NCI-H2171 treated with DMSO at 0.1 percent for 48 hours (cell line): ENCODE measurements at regions not wholly inside any gene's neighbourhood (a gene's known extent, or its start where the extent isn't known, plus 50 kb on each side); places are given as distances from the start of the nearest gene placed in this dataset.
A peak's percentile ranks its signal among the peaks of the same experiment; 100 is the strongest.
"Not testable (repeated sequence)": the region's sequence is repeated elsewhere in the genome, so short reads cannot be mapped to it uniquely, and the experiment has no call there.

Experiments used
- DNase-seq: peaks from one replicate; lab custom pipeline; 2025; lab: John Stamatoyannopoulos, UW

DNA sequence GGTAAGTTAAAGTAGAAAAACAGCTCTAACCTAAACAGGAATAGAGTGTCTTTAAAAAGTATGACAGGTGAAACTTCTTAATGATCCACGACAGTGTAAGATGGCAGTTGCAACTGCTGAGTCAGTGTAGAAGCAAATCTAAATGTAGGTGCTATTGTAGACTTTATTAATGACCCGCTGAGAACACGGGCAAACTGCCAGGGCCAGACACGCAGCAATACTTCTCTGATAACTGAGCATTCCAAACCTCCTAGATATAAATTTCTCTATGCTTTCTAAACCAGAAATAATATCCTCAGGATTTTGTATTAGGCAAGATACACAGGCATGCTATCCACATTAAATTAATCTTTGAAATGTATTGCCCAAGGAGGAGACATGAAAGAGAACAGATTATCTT, 1076.4 kb downstream of the HACE1 start:
- peak; percentile 53 for DNase-seq

DNA sequence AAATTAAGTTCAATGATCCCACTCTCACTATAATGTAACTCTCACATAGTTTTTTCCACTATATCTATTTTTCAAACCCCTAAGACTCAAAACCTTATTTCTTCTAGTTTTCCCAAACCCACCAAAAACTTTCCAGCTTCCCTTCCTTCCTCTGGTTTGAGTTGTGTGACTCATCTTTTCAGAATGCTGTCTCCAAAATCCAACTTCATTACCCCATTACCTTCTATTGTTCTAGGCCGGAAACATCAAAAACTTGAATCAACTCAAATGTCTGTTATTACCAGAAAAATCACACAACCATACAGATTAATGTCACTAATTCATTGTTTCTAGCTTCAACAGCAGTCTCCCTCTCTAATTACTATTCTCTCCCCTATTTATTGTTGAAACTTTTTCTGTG, 1090.3 kb downstream of the HACE1 start:
- no peak for DNase-seq

GRCh38 chr6:103750603-103751002, 1109.1 kb downstream of the HACE1 start:
- no peak for DNase-seq

- DNase-seq, result no peak
Measured at GRCh38 chr6:103734016-103734415, 1125.7 kb downstream of the HACE1 start.

DNA sequence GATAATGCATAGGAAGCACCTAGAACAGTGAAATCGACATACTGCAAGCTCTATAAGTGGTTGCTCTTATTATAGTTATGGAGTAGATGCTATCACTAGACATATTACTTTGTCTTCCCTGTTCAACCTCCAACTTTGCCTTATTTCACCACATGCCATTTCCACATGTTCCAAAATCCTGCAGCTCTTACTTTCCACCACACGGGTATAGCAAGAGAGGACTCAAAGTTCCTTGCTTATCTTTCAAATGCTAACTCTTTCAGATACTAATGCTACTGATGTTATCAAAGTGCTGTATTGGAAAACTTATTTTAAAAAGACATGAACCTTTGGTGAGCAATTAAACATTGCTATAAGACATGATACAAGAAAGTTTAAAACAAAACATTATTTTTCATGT, 1130.1 kb downstream of the HACE1 start:
- no peak for DNase-seq

- no peak for DNase-seq
Measured at GRCh38 chr6:103723438-103724322, 1136.0 kb downstream of the HACE1 start.

GRCh38 chr6:103722683-103723082, 1137.0 kb downstream of the HACE1 start:
- DNase-seq, result no peak

DNA sequence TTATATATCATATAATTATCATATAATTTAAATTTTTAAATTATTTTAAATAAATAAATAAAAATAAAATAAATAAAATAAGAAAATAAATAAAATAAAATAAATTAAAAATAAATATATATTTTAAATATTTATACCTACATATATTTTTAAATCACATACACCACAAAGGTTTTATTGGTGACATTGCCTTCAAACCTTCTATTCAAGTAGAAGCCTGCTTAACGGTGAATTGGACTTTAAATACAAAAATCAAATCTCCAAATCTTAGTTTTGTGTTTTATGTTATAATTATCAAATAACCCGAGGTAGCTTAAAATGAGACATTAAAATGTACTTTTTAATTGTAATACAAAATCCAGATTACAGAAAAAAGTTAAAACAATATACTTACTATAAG, 1137.8 kb downstream of the HACE1 start:
- DNase-seq, result no peak

- DNase-seq, result no peak
Measured at GRCh38 chr6:103720393-103720792, 1139.3 kb downstream of the HACE1 start.

DNA sequence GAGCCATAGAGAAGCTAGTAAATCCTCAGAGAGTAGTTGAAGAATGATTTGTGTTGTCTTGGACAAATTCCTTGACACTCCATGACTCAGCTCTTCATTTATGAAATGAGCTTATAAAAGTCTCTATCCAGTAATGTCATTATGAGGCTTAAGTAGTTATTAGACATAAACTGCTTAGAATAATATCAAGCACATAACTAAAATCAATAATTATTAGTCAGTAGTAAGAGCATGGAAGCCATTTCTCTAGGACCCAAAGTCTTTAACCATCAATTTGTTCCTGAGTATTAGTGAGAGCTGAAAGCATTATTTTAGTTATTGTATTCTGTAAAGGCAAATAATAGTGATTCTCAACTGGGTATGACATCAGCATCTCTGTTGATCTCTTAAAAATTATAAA, 1140.2 kb downstream of the HACE1 start:
- DNase-seq, result no peak

- no peak for DNase-seq
Measured at GRCh38 chr6:103715269-103715668, 1144.5 kb downstream of the HACE1 start.

- DNase-seq, result not testable (repeated sequence)
Measured at GRCh38 chr6:103709236-103709635, 1150.5 kb downstream of the HACE1 start.

DNA sequence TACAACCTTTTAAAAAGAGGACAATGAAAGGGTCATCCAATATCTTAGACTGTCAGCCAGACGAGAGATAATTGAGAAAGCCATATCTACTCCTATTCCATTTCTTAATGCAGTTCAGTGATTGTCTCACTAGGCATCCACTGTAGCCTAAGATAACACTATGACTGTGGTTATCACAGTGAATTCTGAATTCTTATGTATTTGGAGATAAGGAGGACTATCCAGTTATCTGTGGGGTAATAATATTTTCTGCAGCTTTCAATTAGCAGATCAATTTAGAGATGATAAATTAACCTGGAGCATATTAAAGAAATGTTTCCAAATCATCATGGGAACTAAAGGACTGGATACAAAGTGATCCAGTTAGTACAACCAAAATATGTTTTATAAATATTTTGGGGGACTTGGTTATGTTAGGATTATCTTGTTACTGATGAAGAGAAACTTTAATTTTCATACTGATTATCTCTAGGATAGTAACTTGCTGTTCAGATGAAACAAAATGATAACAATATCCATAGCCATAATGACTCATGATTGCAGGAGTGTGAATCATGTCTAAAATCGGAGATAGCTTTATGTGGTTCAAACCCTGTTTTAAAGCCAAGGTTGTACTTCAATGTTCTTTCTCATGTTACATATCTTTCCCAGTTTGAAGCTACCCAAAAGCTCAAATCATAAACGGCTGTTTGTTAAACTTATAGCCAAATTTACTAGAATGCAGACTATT, 1152.0 kb downstream of the HACE1 start:
- no peak for DNase-seq

GRCh38 chr6:103699769-103700168, 1160.0 kb downstream of the HACE1 start:
- no peak for DNase-seq

DNA sequence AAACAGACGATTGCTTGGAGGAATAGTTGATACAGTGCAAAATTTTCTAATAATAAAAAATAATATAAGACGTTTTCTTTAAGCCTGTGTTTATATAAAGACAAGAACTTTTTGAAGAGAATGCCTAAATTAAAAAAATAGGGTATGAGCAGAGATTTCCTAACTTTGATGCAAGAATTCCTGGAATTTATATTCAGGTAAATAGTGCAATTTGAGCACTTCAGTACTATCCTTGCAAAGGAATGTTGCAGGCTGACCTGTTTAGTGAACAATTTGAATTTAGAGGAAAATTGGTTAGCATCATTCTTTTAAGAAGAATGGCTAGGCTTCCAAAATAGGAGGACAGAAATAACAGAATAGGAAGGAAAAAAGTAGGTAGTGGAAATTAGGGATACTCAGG, 1172.3 kb downstream of the HACE1 start:
- no peak for DNase-seq

DNA sequence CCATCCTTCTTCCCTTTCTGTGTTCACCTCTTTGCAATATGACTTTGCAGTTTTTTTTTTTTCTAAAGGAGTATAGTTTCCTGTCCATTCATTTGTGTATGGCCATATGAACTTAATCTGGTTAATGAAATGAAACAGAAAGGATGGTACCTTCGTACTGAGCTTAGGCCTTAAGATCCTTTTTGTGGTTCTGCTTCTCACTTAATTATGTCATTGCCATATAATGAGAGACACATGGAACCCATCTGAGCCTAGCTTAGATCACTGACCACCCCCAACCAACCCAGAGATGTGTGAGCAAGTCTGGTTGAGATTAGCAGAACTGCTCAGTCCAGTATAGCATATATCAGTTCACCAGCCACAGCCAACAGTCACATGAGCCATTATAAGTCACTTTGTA, 1179.6 kb downstream of the HACE1 start:
- DNase-seq, result no peak

DNA sequence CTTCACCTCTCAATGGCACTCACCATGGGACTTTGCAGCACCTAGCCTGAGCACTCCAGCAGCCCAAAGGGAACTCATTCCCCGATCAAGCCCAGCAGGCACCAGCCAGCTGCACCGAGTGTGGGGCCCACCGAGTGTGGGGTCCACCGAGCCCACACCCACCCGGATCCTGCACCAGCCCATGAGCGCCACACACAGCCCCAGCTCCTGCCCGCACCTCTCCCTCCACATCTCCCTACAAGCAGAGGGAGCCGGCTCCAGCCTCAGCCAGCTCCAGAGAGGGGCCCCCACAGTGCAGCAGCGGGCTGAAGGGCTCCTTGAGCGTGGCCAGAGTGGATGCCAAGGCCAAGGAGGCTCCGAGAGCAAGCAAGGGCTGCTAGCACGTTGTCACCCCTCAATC, 1182.4 kb downstream of the HACE1 start:
- DNase-seq, result no peak

DNA sequence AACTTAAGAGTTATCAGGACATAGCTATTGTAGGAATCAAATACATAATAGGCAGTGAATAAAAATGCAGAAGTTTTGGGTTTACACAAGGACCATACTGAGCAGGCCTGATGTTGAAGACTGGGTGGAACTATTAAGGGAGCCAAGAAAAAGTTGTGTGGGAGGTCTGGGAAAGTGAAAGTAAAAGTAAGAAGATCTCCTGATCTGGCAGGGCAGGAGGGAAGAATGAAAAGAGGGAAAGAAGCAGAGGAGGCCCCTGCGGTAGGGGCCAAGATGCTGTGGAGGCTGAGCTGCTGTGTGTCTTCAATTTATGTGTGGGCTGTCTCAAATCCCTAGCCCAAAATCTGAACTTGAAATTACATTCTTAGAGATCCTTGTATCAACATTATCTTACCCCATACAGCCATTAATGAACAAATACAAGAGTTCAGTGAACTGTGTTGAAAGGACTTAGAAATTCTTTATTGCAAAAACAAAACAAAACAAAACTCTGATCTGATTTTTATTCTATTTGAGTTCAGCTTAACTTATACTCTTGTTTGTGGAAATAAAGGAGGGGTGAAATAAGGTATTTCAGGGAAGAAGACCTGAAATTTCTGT, 1183.8 kb downstream of the HACE1 start:
- no peak for DNase-seq

GRCh38 chr6:103674790-103675189, 1184.9 kb downstream of the HACE1 start:
- no peak for DNase-seq

DNA sequence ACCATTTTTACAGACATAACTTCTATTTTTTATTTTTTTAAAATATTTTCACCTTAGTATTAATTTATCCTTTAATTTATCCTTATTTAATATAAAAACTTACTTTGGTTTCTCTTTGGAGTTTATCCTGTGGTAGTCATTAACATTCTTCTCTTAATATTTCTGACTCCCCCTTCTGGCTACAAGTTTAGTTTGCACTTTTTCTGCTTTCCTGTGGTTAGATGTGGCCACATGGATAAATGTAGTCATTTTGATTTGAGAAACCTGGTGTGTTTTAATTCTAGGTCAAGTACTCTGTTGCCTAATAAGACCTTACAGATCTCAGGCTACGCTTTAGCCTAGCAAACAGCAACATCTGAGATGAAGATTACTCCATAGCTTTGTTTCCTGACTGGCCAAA, 1187.5 kb downstream of the HACE1 start:
- DNase-seq, result peak; percentile 36

DNA sequence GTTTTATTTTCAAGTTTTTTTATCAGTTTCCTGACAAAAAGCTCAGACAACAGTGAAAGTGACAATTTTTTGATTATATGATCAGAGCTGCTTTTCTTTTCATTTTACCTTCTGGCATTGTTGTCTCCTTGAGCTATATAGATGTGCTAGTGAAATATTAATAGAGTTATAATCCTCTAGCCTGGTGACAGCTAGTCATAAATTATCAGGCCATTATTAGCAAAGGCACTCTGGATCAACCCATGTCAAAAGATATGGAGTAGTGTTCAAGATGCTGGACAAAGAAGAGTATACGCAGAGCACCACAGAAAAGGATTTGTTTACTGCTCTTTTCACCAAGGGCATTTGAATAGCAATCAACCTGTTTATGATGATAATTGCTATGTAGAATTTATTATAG, 1230.1 kb downstream of the HACE1 start:
- no peak for DNase-seq

DNA sequence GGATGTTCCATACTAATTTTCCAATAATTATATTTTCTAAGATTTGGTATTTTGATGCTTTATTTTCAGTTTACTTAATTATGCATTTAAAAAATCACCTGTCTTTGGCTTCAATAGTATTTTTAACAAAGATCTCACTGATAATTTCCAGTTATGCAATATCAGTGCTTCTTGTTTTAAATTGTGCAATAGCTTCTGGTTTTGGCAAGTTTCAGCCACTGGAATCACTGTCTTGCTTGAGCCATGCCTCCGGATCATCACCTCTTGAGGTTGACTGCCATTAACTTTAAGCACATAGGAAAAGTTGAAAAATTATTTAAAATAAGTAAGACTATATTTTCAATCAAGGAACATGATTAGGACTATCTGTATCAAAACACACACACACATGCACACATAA, 1242.1 kb downstream of the HACE1 start:
- no peak for DNase-seq

- no peak for DNase-seq
Measured at GRCh38 chr6:103587722-103588121, 1272.0 kb downstream of the HACE1 start.
